Astrocyte of the spinal cord (primary cell): ENCODE measurements at regions not wholly inside any gene's neighbourhood (a gene's known extent, or its start where the extent isn't known, plus 50 kb on each side); places are given as distances from the start of the nearest gene placed in this dataset.

Experiments
- DNase-seq: peaks from one replicate; pipeline ENCODE4 v3.0.0; 2011; ENCODE audit warnings: low read depth, low spot score
- H3K4me3 ChIP-seq: 2 replicates; pipeline ENCODE4 v1.5.1; 2011; ENCODE audit warnings: low read depth, mild to moderate bottlenecking, low read length, moderate library complexity
- in situ Hi-C: cut with HindIII; loops from 2 replicates; pipeline ENCODE4 v1.10.0; 2017; ENCODE audit warnings: low sequenced_read_pairs
- TF ChIP-seq, protein P1 (sequence below): IDR thresholded peaks from 2 replicates; pipeline ENCODE4 v1.5.1; 2012; ENCODE audit warnings: low read depth, mild to moderate bottlenecking, low read length, inconsistent platforms

DNA sequence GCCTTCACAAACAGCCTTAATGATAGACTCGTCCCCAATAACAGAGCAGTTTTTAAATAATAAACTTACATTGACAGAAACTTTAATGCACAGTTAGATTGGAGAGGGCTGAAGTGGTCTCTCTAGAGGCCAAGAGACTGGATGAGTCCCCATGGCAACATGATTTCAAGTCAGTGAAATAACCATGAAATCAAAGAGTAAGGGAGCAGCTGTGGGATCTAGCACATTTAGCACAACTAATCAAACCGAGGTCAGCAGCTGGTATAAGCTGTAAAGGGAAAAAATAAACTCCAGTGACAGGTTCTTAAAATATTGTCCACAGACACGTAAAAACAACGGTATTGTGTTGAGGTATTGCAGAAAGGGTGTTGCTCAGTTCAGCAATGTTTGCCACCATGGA, 916.6 kb downstream of the DNAH5 start:
- no peak for DNase-seq
- TF ChIP-seq, protein P1, sequence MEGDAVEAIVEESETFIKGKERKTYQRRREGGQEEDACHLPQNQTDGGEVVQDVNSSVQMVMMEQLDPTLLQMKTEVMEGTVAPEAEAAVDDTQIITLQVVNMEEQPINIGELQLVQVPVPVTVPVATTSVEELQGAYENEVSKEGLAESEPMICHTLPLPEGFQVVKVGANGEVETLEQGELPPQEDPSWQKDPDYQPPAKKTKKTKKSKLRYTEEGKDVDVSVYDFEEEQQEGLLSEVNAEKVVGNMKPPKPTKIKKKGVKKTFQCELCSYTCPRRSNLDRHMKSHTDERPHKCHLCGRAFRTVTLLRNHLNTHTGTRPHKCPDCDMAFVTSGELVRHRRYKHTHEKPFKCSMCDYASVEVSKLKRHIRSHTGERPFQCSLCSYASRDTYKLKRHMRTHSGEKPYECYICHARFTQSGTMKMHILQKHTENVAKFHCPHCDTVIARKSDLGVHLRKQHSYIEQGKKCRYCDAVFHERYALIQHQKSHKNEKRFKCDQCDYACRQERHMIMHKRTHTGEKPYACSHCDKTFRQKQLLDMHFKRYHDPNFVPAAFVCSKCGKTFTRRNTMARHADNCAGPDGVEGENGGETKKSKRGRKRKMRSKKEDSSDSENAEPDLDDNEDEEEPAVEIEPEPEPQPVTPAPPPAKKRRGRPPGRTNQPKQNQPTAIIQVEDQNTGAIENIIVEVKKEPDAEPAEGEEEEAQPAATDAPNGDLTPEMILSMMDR = no peak
- in situ Hi-C loops = no loop called here
- no peak overlapping the region for H3K4me3 ChIP-seq

DNA sequence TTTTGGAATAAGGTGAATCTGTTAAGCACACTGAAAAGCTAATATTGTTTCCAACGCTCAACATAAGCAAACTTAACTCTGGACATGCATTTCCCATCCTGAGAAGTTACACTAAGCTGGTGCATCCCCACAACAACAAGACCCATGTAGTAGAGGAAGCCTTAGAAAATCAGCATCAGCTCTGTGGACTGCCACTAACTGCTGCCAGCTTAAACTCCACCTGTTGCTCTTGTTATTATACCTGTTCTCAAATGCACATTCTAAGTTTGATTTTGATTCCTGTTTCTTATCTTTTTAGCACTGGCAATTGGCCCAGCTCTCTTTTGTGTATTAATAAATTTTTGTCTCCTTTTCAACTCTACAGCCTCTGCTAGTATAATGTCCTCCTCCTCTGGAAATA, 924.8 kb downstream of the DNAH5 start:
- TF ChIP-seq, protein P1 = no peak
- in situ Hi-C loops = no loop called here
- DNase-seq = no peak
- no peak overlapping the region for H3K4me3 ChIP-seq

DNA sequence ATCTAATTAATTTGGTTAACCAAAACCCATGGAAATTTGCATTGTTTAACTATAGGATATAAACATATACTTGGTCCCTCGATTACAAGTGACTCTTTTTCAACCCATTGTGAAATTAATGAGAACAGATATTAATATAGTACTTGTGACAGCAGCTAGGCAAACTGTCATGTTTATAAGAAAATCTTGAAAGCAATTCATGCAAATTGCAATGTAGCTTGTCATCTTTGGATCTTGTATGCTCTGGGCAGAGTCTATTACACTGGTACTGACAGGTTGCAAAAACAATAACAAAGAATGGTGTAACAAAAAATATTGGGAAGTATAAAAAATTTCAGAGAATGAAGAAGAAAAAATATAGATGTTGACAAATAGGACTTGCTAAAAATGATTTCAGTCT, 941.0 kb downstream of the DNAH5 start:
- in situ Hi-C loops = no loop called here
- TF ChIP-seq, protein P1 = no peak
- DNase-seq = no peak
- H3K4me3 ChIP-seq = no peak overlapping the region

DNA sequence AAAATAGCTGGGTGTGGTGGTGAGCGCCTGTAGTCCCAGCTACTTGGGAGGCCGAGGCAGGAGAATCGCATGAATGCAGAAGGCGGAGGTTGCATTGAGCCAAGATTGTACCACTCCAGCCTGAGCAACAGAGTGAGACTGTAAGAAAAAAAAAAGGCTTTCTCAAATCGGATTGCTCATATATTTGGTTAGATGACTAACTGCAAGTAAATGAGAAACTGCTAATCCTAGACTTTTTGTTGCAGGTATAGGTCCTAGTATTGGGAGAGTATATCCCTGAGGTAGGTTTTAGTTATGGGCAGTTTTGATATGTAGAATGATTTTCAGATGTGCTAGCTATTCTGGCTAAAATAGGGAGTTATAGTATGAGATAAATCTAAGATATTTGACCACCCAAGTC, 944.8 kb downstream of the DNAH5 start:
- in situ Hi-C loops = no loop called here

DNA sequence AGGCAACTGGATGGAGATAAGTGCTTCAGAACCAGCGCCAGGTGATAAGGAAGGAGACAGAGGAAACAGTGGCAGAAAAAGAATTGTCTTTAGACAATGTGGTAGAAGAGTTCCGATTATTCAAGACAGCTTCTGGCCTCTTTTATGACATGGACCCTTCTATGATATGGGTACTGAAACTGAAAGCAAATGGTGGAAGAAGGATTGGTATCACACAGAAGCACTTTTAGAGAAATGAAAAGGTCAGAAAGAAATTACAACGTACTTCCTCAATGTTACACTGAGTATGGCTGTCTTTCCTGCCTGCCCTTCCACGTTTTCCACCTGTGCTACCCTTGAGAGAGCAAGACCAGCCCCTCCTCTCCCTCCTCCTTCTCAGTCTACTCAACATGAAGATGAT, 959.3 kb downstream of the DNAH5 start:
- no peak for DNase-seq
- TF ChIP-seq, protein P1 = no peak
- no peak overlapping the region for H3K4me3 ChIP-seq
- in situ Hi-C loops = no loop called here

More for the DNA sequence above, 944.8 kb downstream of the DNAH5 start:
- H3K4me3 ChIP-seq = no peak overlapping the region
- TF ChIP-seq, protein P1 = no peak
- no peak for DNase-seq

DNA sequence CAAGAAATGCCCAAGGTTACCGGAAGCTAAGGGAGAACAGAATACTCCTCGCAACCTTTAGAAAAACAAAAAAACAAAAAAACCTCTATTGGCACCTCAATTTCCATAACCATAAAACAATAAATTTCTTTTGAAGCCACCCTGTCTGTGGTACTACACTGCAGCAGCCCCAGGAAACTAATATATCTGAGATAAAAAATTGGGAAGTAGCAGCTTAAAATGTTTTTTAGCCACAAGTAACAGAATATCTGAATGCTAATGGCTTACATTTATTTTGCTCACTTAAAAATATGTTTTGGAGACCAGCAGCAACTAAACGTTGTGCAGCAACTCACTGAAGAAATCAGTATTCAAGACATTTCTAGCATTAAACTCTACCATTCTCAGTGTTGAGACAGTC, 969.6 kb downstream of the DNAH5 start:
- DNase-seq = no peak
- in situ Hi-C loops = no loop called here
- TF ChIP-seq, protein P1 = no peak

DNA sequence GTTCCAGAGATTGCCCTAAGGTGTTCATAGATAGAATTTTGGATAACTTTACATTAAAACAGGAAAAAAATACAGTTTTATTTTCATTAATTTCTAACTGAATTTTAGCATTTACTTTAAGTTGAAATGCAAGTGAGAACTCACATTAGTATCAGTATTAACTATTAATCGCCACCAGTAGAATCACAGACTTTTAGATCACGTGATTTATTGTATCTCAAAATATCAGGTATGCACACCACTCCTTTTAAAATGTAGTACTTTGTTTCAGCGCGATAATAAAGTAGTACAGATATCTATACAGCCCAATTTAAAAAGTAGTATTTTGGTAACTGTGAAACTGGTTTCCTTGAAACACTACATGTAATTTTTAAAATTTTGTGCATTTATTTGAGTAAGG, 978.7 kb downstream of the DNAH5 start:
- no peak overlapping the region for H3K4me3 ChIP-seq
- in situ Hi-C loops = no loop called here
- no peak for DNase-seq
- TF ChIP-seq, protein P1 = no peak

More for the DNA sequence above, 969.6 kb downstream of the DNAH5 start:
- H3K4me3 ChIP-seq = no peak overlapping the region
